HCT116 (cell line): ENCODE measurements at regions not wholly inside any gene's neighbourhood (a gene's known extent, or its start where the extent isn't known, plus 50 kb on each side); places are given as distances from the start of the nearest gene placed in this dataset.

Experiments
- ATAC-seq: fragments of 200-7000 bp; cut with Tn5 transposase; 2 replicates; pipeline ENCODE4 v1.9.1; 2020; ENCODE audit warnings: mild to moderate bottlenecking, moderate library complexity
- BruUV-seq: library from RNA; stranded (reverse); fragments of 400-500 nt; replicated peaks from 2 replicates; lab custom pipeline; 2021; lab: Mats Ljungman, UMichigan
- CTCF ChIA-PET: fragments of 300-600 bp; sonication (Branson Sonifier 250); formaldehyde crosslinking; loops from one replicate; lab custom pipeline; 2021; ENCODE audit warnings: antibody characterized with exemption; lab: Charles Lee
- POLR2A ChIA-PET: fragments of 300-600, 350-600 bp; sonication (Branson Sonifier 250); formaldehyde crosslinking; loops from one replicate; lab custom pipeline; 2021; ENCODE audit warnings: antibody characterized with exemption; lab: Charles Lee
- RAD21 ChIA-PET, 2 experiments: fragments of 300-600 bp; sonication (Branson Sonifier 250); formaldehyde crosslinking; loops; one replicate each; lab custom pipeline; 2023; ENCODE audit warnings: low total read pairs in 2 of 2; ENCODE audit not compliant: uncharacterized antibody in 2 of 2, unreplicated experiment in 2 of 2, low non-redundant PET in 1 of 2; lab: Charles Lee
- DNase-seq: peaks from one replicate; pipeline ENCODE4 v3.0.0-alpha.2; 2010; ENCODE audit warnings: low read depth, low spot score
- H2AFZ ChIP-seq: fragments of 200-600 bp; shearing (Covaris generic), sonication (generic); 2 replicates; pipeline ENCODE4 v1.6.1; 2017; ENCODE audit warnings: low read depth, mixed run types, mixed read lengths, antibody characterized with exemption, low read length; ENCODE audit not compliant: poor library complexity, severe bottlenecking
- H3K27ac ChIP-seq: 2 replicates; pipeline ENCODE4 v1.5.1; 2012; ENCODE audit warnings: low read depth, low read length
- H3K27me3 ChIP-seq: fragments of 200-600 bp; sonication (generic); 2 replicates; pipeline ENCODE4 v1.6.1; 2016; ENCODE audit warnings: mixed run types, low read length, mixed read lengths; ENCODE audit not compliant: insufficient read depth
- H3K36me3 ChIP-seq, 2 experiments: fragments of 200-500 bp in 1 of 2; fragments of 200-600 bp in 1 of 2; sonication (Bioruptor generic) in 1 of 2; sonication (generic) in 1 of 2; 2 replicates each; pipeline versions ENCODE4 v1.5.1 to v1.6.1; 2014 to 2016; ENCODE audit warnings: low read length in 2 of 2, inconsistent platforms in 1 of 2, mixed read lengths in 1 of 2, mixed run types in 1 of 2; ENCODE audit not compliant: insufficient read depth in 2 of 2, control insufficient read depth in 1 of 2
- H3K4me1 ChIP-seq, 2 experiments: fragments of 200-600 bp in 1 of 2; sonication (generic) in 1 of 2; 2 replicates each; pipeline versions ENCODE4 v1.5.1 to v1.6.1; 2012 to 2017; ENCODE audit warnings: low read length in 2 of 2, inconsistent platforms in 1 of 2, mild to moderate bottlenecking in 1 of 2, mixed read lengths in 1 of 2, mixed run types in 1 of 2, moderate library complexity in 1 of 2; ENCODE audit not compliant: insufficient read depth in 2 of 2, control insufficient read depth in 1 of 2
- H3K4me2 ChIP-seq: fragments of 200-600 bp; sonication (generic); 2 replicates; pipeline ENCODE4 v1.6.1; 2017; ENCODE audit warnings: mixed run types, low read length, mixed read lengths
- H3K4me3 ChIP-seq, 2 experiments: fragments of 200-600 bp in 1 of 2; sonication (generic) in 1 of 2; replicated peaks in 1 of 2; 2 replicates each; pipeline ENCODE4 v1.5.1; 2011 to 2016; ENCODE audit warnings: low read length in 2 of 2, control low read depth in 1 of 2, low read depth in 1 of 2, mild to moderate bottlenecking in 1 of 2, mixed read lengths in 1 of 2, mixed run types in 1 of 2
- H3K79me2 ChIP-seq: fragments of 200-600 bp; sonication (generic); 2 replicates; pipeline ENCODE4 v1.6.1; 2017; ENCODE audit warnings: mild to moderate bottlenecking, mixed run types, low read length, moderate library complexity, mixed read lengths; ENCODE audit not compliant: insufficient read depth
- H3K9ac ChIP-seq: fragments of 200-600 bp; sonication (generic); 2 replicates; pipeline ENCODE4 v1.6.1; 2016; ENCODE audit warnings: low read length, mixed read lengths
- H3K9me2 ChIP-seq: fragments of 200-600 bp; sonication (generic), shearing (Covaris generic); 2 replicates; pipeline ENCODE4 v1.6.1; 2017; ENCODE audit warnings: mixed run types, mild to moderate bottlenecking, moderate library complexity; ENCODE audit not compliant: insufficient read depth
- H3K9me3 ChIP-seq, 2 experiments: fragments of 200-500 bp in 1 of 2; fragments of 200-600 bp in 1 of 2; sonication (Bioruptor generic) in 1 of 2; sonication (generic) in 1 of 2; 2 replicates each; pipeline ENCODE4 v1.6.1; 2014 to 2017; ENCODE audit warnings: low read length in 2 of 2, mixed read lengths in 2 of 2, inconsistent platforms in 1 of 2, low read depth in 1 of 2, mild to moderate bottlenecking in 1 of 2, mixed run types in 1 of 2, moderate library complexity in 1 of 2; ENCODE audit not compliant: control insufficient read depth in 1 of 2, insufficient read depth in 1 of 2
- H4K20me1 ChIP-seq: fragments of 200-600 bp; sonication (generic), shearing (Covaris generic); 2 replicates; pipeline ENCODE4 v1.6.1; 2017; ENCODE audit warnings: mixed run types, mild to moderate bottlenecking, moderate library complexity; ENCODE audit not compliant: insufficient read depth
- ATF3 ChIP-seq: IDR thresholded peaks from 2 replicates; pipeline ENCODE4 v1.6.1; 2012
- CEBPB ChIP-seq: IDR thresholded peaks from 2 replicates; pipeline ENCODE4 v1.6.1; 2012; ENCODE audit warnings: low read depth
- EGR1 ChIP-seq: IDR thresholded peaks from 2 replicates; pipeline ENCODE4 v1.6.1; 2012; ENCODE audit warnings: low read depth
- ELF1 ChIP-seq: IDR thresholded peaks from 2 replicates; pipeline ENCODE4 v1.6.1; 2012; ENCODE audit warnings: low read depth, borderline replicate concordance
- EZH2 ChIP-seq: fragments of 200-600 bp; sonication (generic); IDR thresholded peaks from 2 replicates; pipeline ENCODE4 v1.6.1; 2017; ENCODE audit warnings: antibody characterized with exemption, mixed run types
- JUND ChIP-seq: IDR thresholded peaks from 2 replicates; pipeline ENCODE4 v1.6.1; 2012
- MAX ChIP-seq: IDR thresholded peaks from 2 replicates; pipeline ENCODE4 v1.6.1; 2012
- POLR2A ChIP-seq: IDR thresholded peaks from 2 replicates; pipeline ENCODE4 v1.7.0; 2011; ENCODE audit warnings: borderline replicate concordance; ENCODE audit not compliant: insufficient read depth, insufficient read length; ENCODE audit errors: extremely low read depth
- POLR2AphosphoS5 ChIP-seq: IDR thresholded peaks from 2 replicates; pipeline ENCODE4 v1.6.1; 2011; ENCODE audit warnings: mild to moderate bottlenecking, low read depth, low read length, moderate library complexity
- REST ChIP-seq: IDR thresholded peaks from 2 replicates; pipeline ENCODE4 v1.6.1; 2012; ENCODE audit warnings: low read depth
- SIN3A ChIP-seq: IDR thresholded peaks from 2 replicates; pipeline ENCODE4 v1.6.1; 2012; ENCODE audit warnings: low read depth
- SRF ChIP-seq: IDR thresholded peaks from 2 replicates; pipeline ENCODE4 v1.6.1; 2012; ENCODE audit warnings: low read depth
- ZBTB33 ChIP-seq: IDR thresholded peaks from 2 replicates; pipeline ENCODE4 v1.6.1; 2011; ENCODE audit warnings: mild to moderate bottlenecking, low read length, moderate library complexity; ENCODE audit not compliant: insufficient replicate concordance; ENCODE audit errors: extremely low read depth
- ZNF274 ChIP-seq: fragments of 200-500 bp; sonication (Bioruptor generic); IDR thresholded peaks from 2 replicates; pipeline ENCODE4 v1.6.1; 2014; ENCODE audit warnings: mild to moderate bottlenecking, low read depth, low read length, inconsistent platforms
- intact Hi-C: fragments of 100-400 bp; cut with micrococcal nuclease; formaldehyde crosslinking; loops from 2 replicates; pipeline ENCODE4 v1.10.0; 2022

- Histone ChIP-seq H2AFZ (no peak overlapping the region), H3K9ac (no peak overlapping the region), H3K36me3 (no peaks in the 10 kb centered on the region), H3K79me2 (no peaks in the 10 kb centered on the region), H3K27ac (no peak overlapping the region), H4K20me1 (no peaks in the 10 kb centered on the region), H3K9me2 (no peaks in the 10 kb centered on the region), H3K27me3 (no peaks in the 10 kb centered on the region; the same call in 1 of the 2 replicates), H3K9me3 (no peaks in the 10 kb centered on the region), H3K4me3 (no peak overlapping the region), H3K4me2 (no peak overlapping the region), H3K4me1 (no peaks in the 10 kb centered on the region)
- RAD21 ChIA-PET = no interaction called here
- ATAC-seq = no peak
- no peak for DNase-seq
- BruUV-seq = no TSS peak
- CTCF ChIA-PET = no interaction called here
- intact Hi-C loops = no loop called here
- TF ChIP-seq ZNF274 = no peak
- TF ChIP-seq REST = no peak
- no peak for TF ChIP-seq CEBPB
- TF ChIP-seq SRF = no peak
- no peak for TF ChIP-seq JUND
- no peak for TF ChIP-seq POLR2A
- TF ChIP-seq MAX = no peak
- no peak for TF ChIP-seq SIN3A
- TF ChIP-seq EGR1 = no peak
- no peak for TF ChIP-seq ATF3
- no peak for TF ChIP-seq ELF1
- TF ChIP-seq ZBTB33 = no peak
- no peak for TF ChIP-seq EZH2
- TF ChIP-seq POLR2AphosphoS5 = no peak
- POLR2A ChIA-PET = no interaction called here
Observed at GRCh38 chr3:73245459-73245858, 184.0 kb downstream of the EBLN2 start.
